Activated T-cell treated with anti-CD3 and anti-CD28 coated beads for 48 hours (primary cell): ENCODE measurements at regions not wholly inside any gene's neighbourhood (a gene's known extent, or its start where the extent isn't known, plus 50 kb on each side); places are given as distances from the start of the nearest gene placed in this dataset.
"Not testable (repeated sequence)": the region's sequence is repeated elsewhere in the genome, so short reads cannot be mapped to it uniquely, and the experiment has no call there.

Experiments used
- DNase-seq: peaks from one replicate; pipeline ENCODE4 v3.0.0-alpha.2; 2020; ENCODE audit warnings: low read depth

GRCh38 chr3:70631716-70632307 is 319.4 kb upstream of the MDFIC2 start:
- no peak for DNase-seq

GRCh38 chr3:70621451-70621850 is 309.0 kb upstream of the MDFIC2 start:
- DNase-seq, result no peak

- DNase-seq, result no peak
Observed at GRCh38 chr3:70620956-70621355, 308.5 kb upstream of the MDFIC2 start.

- DNase-seq, result no peak
Observed at GRCh38 chr3:70620367-70620766, 307.9 kb upstream of the MDFIC2 start.

- DNase-seq, result no peak
Observed at GRCh38 chr3:70618151-70618550, 305.7 kb upstream of the MDFIC2 start.

- DNase-seq, result not testable (repeated sequence)
Observed at GRCh38 chr3:70617349-70617748, 304.9 kb upstream of the MDFIC2 start.

- DNase-seq, result no peak
Observed at GRCh38 chr3:70615286-70615685, 302.8 kb upstream of the MDFIC2 start.

- DNase-seq, result no peak
Observed at GRCh38 chr3:70614111-70614510, 301.7 kb upstream of the MDFIC2 start.

- DNase-seq, result no peak
Observed at GRCh38 chr3:70612920-70613319, 300.5 kb upstream of the MDFIC2 start.

- not testable (repeated sequence) for DNase-seq
Observed at GRCh38 chr3:70611667-70612277, 299.3 kb upstream of the MDFIC2 start.

GRCh38 chr3:70608434-70608833 is 296.0 kb upstream of the MDFIC2 start:
- DNase-seq, result no peak

- DNase-seq, result no peak
Observed at GRCh38 chr3:70607469-70607868, 295.0 kb upstream of the MDFIC2 start.

GRCh38 chr3:70606018-70606417 is 293.6 kb upstream of the MDFIC2 start:
- DNase-seq, result no peak

GRCh38 chr3:70603103-70603502 is 290.7 kb upstream of the MDFIC2 start:
- no peak for DNase-seq

- DNase-seq, result no peak
Observed at GRCh38 chr3:70597312-70597711, 284.9 kb upstream of the MDFIC2 start.

GRCh38 chr3:70583682-70584081 is 271.2 kb upstream of the MDFIC2 start:
- DNase-seq, result no peak

GRCh38 chr3:70582803-70583202 is 270.4 kb upstream of the MDFIC2 start:
- no peak for DNase-seq

GRCh38 chr3:70580021-70580420 is 267.6 kb upstream of the MDFIC2 start:
- DNase-seq, result no peak

GRCh38 chr3:70571696-70572095 is 259.3 kb upstream of the MDFIC2 start:
- no peak for DNase-seq

GRCh38 chr3:70570584-70570983 is 258.1 kb upstream of the MDFIC2 start:
- DNase-seq, result no peak

- no peak for DNase-seq
Observed at GRCh38 chr3:70568626-70569025, 256.2 kb upstream of the MDFIC2 start.

- no peak for DNase-seq
Observed at GRCh38 chr3:70565861-70566260, 253.4 kb upstream of the MDFIC2 start.

GRCh38 chr3:70564552-70564951 is 252.1 kb upstream of the MDFIC2 start:
- no peak for DNase-seq

- DNase-seq, result no peak
Observed at GRCh38 chr3:70561796-70562195, 249.4 kb upstream of the MDFIC2 start.
